Left lung (tissue), 4 donors: ENCODE measurements at regions not wholly inside any gene's neighbourhood (a gene's known extent, or its start where the extent isn't known, plus 50 kb on each side); places are given as distances from the start of the nearest gene placed in this dataset.

Experiments used
- ATAC-seq: fragments of 200-7000 bp; cut with Tn5 transposase; one replicate; pipeline ENCODE4 v1.9.1; 2020; ENCODE audit warnings: moderate library complexity
- DNase-seq, 4 donors: peaks; one replicate each; pipeline ENCODE4 v3.0.0-alpha.2; 2013 to 2020
- H3K27ac ChIP-seq, 2 donors: fragments of 200-600 bp; sonication (generic) in 1 of 2; one replicate each; pipeline versions ENCODE4 v1.5.0 to v1.8.0; 2020 to 2021
- H3K27me3 ChIP-seq, 2 donors: fragments of 200-600 bp; sonication (generic) in 1 of 2; one replicate each; pipeline versions ENCODE4 v1.5.0 to v1.8.0; 2020 to 2021
- H3K36me3 ChIP-seq, 2 donors: fragments of 200-600 bp; sonication (generic) in 1 of 2; one replicate each; pipeline versions ENCODE4 v1.5.0 to v1.8.0; 2020 to 2021
- H3K4me1 ChIP-seq, 2 donors: fragments of 200-600 bp; one replicate each; pipeline ENCODE4 v1.8.0; 2021
- H3K4me3 ChIP-seq, 2 donors: fragments of 200-600 bp; sonication (generic) in 1 of 2; one replicate each; pipeline versions ENCODE4 v1.5.0 to v1.8.0; 2020 to 2021; ENCODE audit warnings: mild to moderate bottlenecking in 1 of 2
- H3K9me3 ChIP-seq, 2 donors: fragments of 200-600 bp; sonication (generic) in 1 of 2; one replicate each; pipeline versions ENCODE4 v1.5.0 to v1.8.0; 2020 to 2021
- CTCF ChIP-seq, 2 donors: fragments of 200-600 bp; sonication (generic) in 1 of 2; IDR thresholded peaks; one replicate each; pipeline versions ENCODE4 v1.5.0 to v1.8.0; 2021; ENCODE audit warnings: antibody characterized with exemption in 2 of 2
- intact Hi-C, 2 donors: fragments of 100-400 bp; cut with DNase I; formaldehyde crosslinking; loops; one replicate each; pipeline versions ENCODE4 v1.11.2 to v1.14.2; 2022
- donor health status: DM: no; HTN: yes; CAD: no.
- donor health status: DM: no; HTN: no; CAD: no.

DNA sequence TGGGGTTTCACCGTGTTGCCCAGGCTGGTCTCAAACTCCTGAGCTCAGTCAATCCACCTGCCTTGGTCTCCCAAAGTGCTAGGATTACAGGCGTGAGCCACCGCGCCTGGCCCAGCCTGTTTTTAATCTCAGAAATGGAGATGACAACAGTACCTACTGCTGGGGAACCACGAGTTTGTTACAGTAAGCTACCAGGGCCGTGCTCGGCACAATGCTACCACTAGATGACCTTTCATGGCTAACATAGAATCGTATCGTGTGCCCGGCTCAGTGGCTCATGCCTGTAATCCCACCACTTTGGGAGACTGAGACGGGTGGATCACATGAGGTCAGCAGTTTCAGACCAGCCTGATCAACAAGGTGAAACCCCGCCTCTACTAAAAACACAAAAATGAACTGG is 90.8 kb upstream of the SLC34A2 start:
- H3K4me1 ChIP-seq, result no peaks in the 10 kb centered on the region
- no peak for ATAC-seq
- H3K27ac ChIP-seq, result no peak overlapping the region
- no peaks in the 10 kb centered on the region for H3K27me3 ChIP-seq
- H3K36me3 ChIP-seq, result no peaks in the 10 kb centered on the region
- no peaks in the 10 kb centered on the region for H3K9me3 ChIP-seq
- intact Hi-C loops, result no loop called here
- no peak overlapping the region for H3K4me3 ChIP-seq
- DNase-seq, result no peak
- no peak for TF ChIP-seq CTCF (IDR thresholded peaks at IDR 0.05)

- Histone ChIP-seq H3K27me3 (no peaks in the 10 kb centered on the region), H3K9me3 (no peaks in the 10 kb centered on the region), H3K4me3 (no peak overlapping the region), H3K36me3 (no peaks in the 10 kb centered on the region), H3K4me1 (no peaks in the 10 kb centered on the region), H3K27ac (peak overlapping the region in 1 of 2 donors; percentile 70)
- DNase-seq (no peak), ATAC-seq (no peak)
- intact Hi-C loops, result no loop called here
- TF ChIP-seq CTCF (IDR thresholded peaks at IDR 0.05), result no peak
Measured at GRCh38 chr4:25567253-25567652, 88.4 kb upstream of the SLC34A2 start.

DNA sequence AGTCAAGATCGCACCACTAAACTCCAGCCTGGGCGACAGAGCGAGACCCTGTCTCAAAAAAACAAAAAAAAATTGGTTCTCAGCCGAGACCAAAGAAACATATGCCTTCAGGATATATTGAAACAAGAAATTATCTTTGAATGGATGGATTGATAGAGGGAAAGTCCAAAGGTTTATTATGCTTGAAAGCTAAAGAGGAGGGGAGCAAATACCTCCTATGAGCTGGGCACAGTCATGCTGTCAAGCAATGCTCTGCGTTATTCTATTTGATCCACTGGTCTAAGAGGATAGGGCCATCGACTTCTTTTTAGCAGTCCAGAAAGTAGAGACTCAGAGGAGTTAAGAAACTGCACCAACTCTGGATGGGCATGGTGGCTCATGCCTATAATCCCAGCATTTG is 85.9 kb upstream of the SLC34A2 start:
- Histone ChIP-seq H3K9me3 (no peaks in the 10 kb centered on the region), H3K27me3 (no peaks in the 10 kb centered on the region), H3K27ac (peak overlapping the region; percentile 18 to 53), H3K4me3 (no peak overlapping the region), H3K36me3 (no peaks in the 10 kb centered on the region), H3K4me1 (no peaks in the 10 kb centered on the region)
- ATAC-seq (no peak), DNase-seq (no peak)
- intact Hi-C loops, result no loop called here
- TF ChIP-seq CTCF (IDR thresholded peaks at IDR 0.05), result no peak

DNA sequence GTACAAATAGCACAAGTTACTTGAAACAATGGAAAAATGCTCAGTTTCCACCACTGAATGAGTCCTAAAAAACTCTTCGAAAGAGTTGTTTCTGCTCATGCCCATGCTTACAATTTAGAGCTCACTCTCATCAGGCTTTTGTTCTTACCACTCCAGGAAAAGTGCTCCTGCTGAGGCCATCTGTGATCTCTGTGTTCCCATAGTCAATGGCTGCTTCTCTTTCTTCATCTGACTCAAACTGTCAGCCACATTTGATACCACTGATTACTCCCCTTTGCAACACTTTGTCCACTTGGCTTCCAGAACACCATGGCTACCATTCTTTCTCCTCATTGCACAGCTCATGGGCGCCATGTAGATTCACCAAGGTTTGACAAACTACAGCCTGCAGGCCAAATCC is 80.0 kb upstream of the SLC34A2 start:
- Histone ChIP-seq H3K9me3 (no peaks in the 10 kb centered on the region), H3K4me1 (no peaks in the 10 kb centered on the region), H3K4me3 (no peak overlapping the region), H3K27me3 (no peaks in the 10 kb centered on the region), H3K27ac (no peak overlapping the region), H3K36me3 (no peaks in the 10 kb centered on the region)
- intact Hi-C loops, result no loop called here
- DNase-seq (no peak), ATAC-seq (no peak)
- no peak for TF ChIP-seq CTCF (IDR thresholded peaks at IDR 0.05)

DNA sequence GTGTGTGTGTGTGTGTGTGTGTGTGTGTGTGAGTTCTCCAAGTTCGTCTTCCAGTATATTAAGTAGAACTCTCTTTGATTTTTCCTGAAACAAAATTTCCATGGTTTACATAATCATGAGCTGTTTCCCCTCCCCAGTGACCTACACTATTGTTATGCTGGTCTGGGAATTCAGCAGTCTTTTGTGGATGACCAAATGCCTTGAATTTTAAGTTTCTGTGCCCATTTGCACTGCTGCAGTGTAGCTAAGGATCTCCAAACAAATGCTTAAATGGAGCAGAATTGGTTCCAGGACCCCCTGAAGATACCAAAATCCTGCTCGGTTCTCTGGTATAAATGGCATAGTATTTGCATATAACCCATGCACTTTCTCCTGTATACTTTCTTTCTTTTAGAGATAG is 77.2 kb upstream of the SLC34A2 start:
- DNase-seq, result no peak
- H3K27me3 ChIP-seq, result no peaks in the 10 kb centered on the region
- no peaks in the 10 kb centered on the region for H3K9me3 ChIP-seq
- no peak for ATAC-seq
- TF ChIP-seq CTCF (IDR thresholded peaks at IDR 0.05), result no peak
- no peak overlapping the region for H3K4me3 ChIP-seq
- H3K4me1 ChIP-seq, result no peaks in the 10 kb centered on the region
- no peaks in the 10 kb centered on the region for H3K36me3 ChIP-seq
- H3K27ac ChIP-seq, result no peak overlapping the region
- intact Hi-C loops, result no loop called here
